Gastrocnemius medialis (tissue), 4 donors: ENCODE measurements at regions not wholly inside any gene's neighbourhood (a gene's known extent, or its start where the extent isn't known, plus 50 kb on each side); places are given as distances from the start of the nearest gene placed in this dataset.

Experiments
- CTCF ChIP-seq, 5 experiments: fragments of 450-650 bp in 3 of 5; fragments of 200-600 bp in 2 of 5; sonication (generic) in 2 of 5; IDR thresholded peaks in 4 of 5; conservative IDR thresholded peaks in 1 of 5; 1 replicate in 4 of 5; 2 replicates in 1 of 5; pipeline ENCODE4 v1.5.1; 2016 to 2019; ENCODE audit warnings: antibody characterized with exemption in 5 of 5, mild to moderate bottlenecking in 3 of 5, moderate library complexity in 3 of 5
- POLR2A ChIP-seq, 2 donors: fragments of 450-650 bp; IDR thresholded peaks; one replicate each; pipeline ENCODE4 v1.6.1; 2017; ENCODE audit warnings: antibody characterized with exemption in 2 of 2, mild to moderate bottlenecking in 2 of 2, moderate library complexity in 2 of 2

GRCh38 chr2:187206071-187206470 is 242.0 kb downstream of the CALCRL start:
- TF ChIP-seq POLR2A (IDR thresholded peaks at IDR 0.05), result no peak
- no peak for TF ChIP-seq CTCF (IDR thresholded peaks at IDR 0.05 in 4 of 5, conservative IDR thresholded peaks at IDR 0.05 in 1 of 5)
